ENCODE measurements at regions not wholly inside any gene's neighbourhood (a gene's known extent, or its start where the extent isn't known, plus 50 kb on each side); places are given as distances from the start of the nearest gene placed in this dataset.
"Not testable (repeated sequence)": the region's sequence is repeated elsewhere in the genome, so short reads cannot be mapped to it uniquely, and the experiment has no call there.

DNA sequence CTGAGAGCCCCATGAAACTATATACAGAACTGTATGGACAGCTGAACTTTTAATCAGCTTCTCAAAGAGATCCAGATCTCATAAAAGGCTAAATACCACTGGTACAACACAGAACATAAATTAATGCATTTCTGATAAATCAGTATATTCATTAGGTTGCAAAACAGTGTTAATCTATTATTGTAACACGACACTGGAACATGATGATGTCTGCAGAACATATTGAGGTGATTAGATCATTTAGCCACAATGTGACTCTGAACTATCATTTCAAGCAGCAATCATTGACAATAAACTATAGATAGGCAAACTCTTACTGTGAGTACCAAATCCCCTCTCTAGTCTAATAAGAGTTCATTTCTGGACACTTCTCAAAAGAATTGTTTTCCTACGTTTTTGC lies 50.3 kb downstream of the GASK1B start:
- no peak for TF ChIP-seq POLR2A (IDR thresholded peaks at IDR 0.05)
- TF ChIP-seq, protein P1, sequence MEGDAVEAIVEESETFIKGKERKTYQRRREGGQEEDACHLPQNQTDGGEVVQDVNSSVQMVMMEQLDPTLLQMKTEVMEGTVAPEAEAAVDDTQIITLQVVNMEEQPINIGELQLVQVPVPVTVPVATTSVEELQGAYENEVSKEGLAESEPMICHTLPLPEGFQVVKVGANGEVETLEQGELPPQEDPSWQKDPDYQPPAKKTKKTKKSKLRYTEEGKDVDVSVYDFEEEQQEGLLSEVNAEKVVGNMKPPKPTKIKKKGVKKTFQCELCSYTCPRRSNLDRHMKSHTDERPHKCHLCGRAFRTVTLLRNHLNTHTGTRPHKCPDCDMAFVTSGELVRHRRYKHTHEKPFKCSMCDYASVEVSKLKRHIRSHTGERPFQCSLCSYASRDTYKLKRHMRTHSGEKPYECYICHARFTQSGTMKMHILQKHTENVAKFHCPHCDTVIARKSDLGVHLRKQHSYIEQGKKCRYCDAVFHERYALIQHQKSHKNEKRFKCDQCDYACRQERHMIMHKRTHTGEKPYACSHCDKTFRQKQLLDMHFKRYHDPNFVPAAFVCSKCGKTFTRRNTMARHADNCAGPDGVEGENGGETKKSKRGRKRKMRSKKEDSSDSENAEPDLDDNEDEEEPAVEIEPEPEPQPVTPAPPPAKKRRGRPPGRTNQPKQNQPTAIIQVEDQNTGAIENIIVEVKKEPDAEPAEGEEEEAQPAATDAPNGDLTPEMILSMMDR (IDR thresholded peaks at IDR 0.05), result no peak
- no peak for DNase-seq

DNA sequence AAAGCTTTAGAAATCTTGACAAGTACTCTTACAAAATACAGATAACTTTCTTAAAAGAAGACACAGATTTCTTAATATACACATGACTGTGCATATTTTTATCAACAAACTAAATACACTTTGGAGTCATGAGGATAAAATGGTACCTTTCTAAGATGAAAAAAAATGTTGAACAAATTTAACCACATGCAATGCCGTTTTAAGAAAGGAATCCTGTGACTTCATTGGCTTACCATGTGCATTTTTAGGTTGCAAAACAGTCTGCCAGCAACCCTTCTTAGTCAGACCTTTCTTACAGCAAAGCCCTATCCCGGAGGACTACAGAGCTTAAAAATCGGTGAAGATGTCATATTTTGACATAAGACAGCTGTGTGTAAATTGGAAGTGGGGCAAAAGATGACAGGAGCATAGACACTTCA lies 51.7 kb downstream of the GASK1B start:
- Histone ChIP-seq H3K36me3 (no peaks in the 10 kb centered on the region), H3K9me3 (no peaks in the 10 kb centered on the region), H3K4me3 (no peak overlapping the region), H3K27me3 (no peaks in the 10 kb centered on the region), H3K4me1 (no peaks in the 10 kb centered on the region), H3K27ac (peak overlapping the region; percentile 67 to 81)
- TF ChIP-seq, protein P1 (IDR thresholded peaks at IDR 0.05), result no peak
- TF ChIP-seq POLR2A (IDR thresholded peaks at IDR 0.05), result no peak
- peak; percentile 41 to 81 for DNase-seq
- intact Hi-C loops (cut with DNase I; ENCODE audit: low total_unique reads), result no loop called here

More for the DNA sequence above, 50.3 kb downstream of the GASK1B start:
- Histone ChIP-seq H3K27ac (peak overlapping the region; percentile 67 to 81), H3K36me3 (no peaks in the 10 kb centered on the region), H3K9me3 (no peaks in the 10 kb centered on the region), H3K4me1 (no peaks in the 10 kb centered on the region), H3K27me3 (no peaks in the 10 kb centered on the region), H3K4me3 (no peak overlapping the region)
- intact Hi-C loops (cut with DNase I; ENCODE audit: low total_unique reads), result no loop called here

DNA sequence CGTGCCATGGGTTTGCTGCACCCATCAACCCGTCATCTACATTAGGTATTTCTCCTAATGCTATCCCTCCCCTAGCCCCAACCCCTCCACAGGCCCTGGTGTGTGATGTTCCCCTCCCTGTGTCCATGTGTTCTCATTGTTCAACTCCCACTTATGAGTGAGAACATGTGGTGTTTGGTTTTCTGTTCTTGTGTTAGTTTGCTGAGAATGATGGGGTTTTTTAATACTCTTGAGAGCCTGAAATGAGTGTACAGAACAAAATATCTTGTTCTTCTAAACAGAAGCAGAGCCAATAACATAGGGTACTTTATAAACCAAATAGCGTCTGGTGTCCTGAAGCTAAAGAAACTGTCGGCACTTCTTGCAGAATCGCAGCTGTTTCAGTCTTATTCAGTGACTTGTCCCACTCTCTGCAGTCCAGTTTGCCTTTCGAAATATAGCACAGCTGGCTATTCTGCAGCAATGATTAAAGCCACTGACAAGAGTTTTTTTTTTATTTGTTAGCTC lies 52.1 kb downstream of the GASK1B start:
- H3K4me3 ChIP-seq; H3K36me3 ChIP-seq; H3K27me3 ChIP-seq; intact Hi-C loops (cut with DNase I; ENCODE audit: low total_unique reads); H3K4me1 ChIP-seq; H3K9me3 ChIP-seq: not testable (repeated sequence)
- DNase-seq, result peak; percentile 27 to 74
- H3K27ac ChIP-seq, result peak overlapping the region; percentile 67 to 81

DNA sequence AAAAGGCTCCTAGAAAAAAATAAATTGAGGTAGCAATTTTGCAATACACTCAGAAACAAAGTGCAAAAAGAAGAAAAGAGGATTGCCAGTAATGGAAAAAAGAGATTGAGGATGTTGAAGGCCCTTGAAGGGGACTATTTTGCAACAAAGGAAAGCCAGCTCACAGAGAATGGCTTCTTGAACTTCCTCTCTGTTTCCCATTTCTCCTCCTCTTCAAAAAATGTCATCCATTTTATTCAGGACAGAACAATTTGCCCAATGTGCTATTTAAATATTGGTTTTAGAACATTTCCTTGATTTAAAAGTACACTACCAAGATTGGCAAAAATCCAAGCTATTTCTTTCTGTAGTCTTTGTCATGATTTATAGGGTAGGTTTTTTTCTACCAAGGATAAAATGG lies 60.2 kb downstream of the GASK1B start:
- TF ChIP-seq, protein P1 (IDR thresholded peaks at IDR 0.05), result no peak
- TF ChIP-seq POLR2A (IDR thresholded peaks at IDR 0.05), result no peak
- no peaks in the 10 kb centered on the region for H3K27me3 ChIP-seq
- no peak overlapping the region for H3K27ac ChIP-seq
- H3K4me3 ChIP-seq, result no peak overlapping the region
- intact Hi-C loops (cut with DNase I; ENCODE audit: low total_unique reads), result no loop called here
- no peaks in the 10 kb centered on the region for H3K36me3 ChIP-seq
- no peaks in the 10 kb centered on the region for H3K4me1 ChIP-seq
- no peaks in the 10 kb centered on the region for H3K9me3 ChIP-seq
- no peak for DNase-seq

DNA sequence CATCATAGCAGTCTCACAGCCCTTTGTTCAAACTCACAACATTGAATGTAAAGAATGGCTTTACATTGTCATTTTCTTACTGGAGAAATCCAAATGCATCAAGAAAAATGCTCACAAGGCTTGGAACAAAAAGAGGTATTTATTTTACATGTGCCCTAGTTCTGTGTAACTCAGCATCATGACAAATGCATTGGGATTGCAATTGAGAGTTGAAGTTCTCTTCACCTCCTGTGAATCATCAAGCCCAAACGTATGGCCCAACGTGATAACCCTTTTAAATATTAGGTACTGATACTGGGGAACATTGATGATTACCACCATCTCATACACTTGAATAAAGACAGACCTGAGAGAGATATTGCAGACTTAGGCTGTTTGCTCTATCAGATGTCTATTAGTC lies 61.6 kb downstream of the GASK1B start:
- intact Hi-C loops (cut with DNase I; ENCODE audit: low total_unique reads), result no loop called here
- TF ChIP-seq, protein P1 (IDR thresholded peaks at IDR 0.05), result no peak
- TF ChIP-seq POLR2A (IDR thresholded peaks at IDR 0.05), result no peak
- Histone ChIP-seq H3K27ac (no peak overlapping the region), H3K27me3 (no peaks in the 10 kb centered on the region), H3K9me3 (no peaks in the 10 kb centered on the region), H3K4me3 (no peak overlapping the region), H3K36me3 (no peaks in the 10 kb centered on the region), H3K4me1 (no peaks in the 10 kb centered on the region)
- no peak for DNase-seq

DNA sequence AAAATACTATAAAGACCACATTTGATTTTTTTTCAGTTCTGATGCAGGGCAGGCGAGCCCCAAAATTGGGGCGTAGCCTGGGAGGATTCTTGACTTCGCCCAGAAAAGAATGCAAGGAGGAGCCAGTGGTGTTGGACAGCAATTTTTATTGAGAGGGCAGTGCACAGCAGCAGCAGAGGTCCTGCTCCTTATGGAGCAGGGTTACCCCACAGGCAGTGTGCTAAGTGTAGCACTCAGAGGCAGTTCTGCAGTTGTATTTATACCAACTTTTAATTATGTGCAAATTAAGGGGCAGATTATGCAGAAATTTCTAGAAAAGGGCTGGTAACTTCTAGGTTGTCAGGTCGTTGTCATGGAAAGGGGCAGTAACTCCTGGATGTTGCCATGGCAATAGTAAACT lies 69.9 kb downstream of the GASK1B start:
- H3K4me3 ChIP-seq, result no peak overlapping the region
- no peak overlapping the region for H3K27ac ChIP-seq
- no peaks in the 10 kb centered on the region for H3K4me1 ChIP-seq
- no peaks in the 10 kb centered on the region for H3K9me3 ChIP-seq
- no peak for DNase-seq
- H3K27me3 ChIP-seq, result no peaks in the 10 kb centered on the region
- intact Hi-C loops (cut with DNase I; ENCODE audit: low total_unique reads), result no loop called here
- TF ChIP-seq, protein P1 (IDR thresholded peaks at IDR 0.05), result no peak
- TF ChIP-seq POLR2A (IDR thresholded peaks at IDR 0.05), result no peak
- no peaks in the 10 kb centered on the region for H3K36me3 ChIP-seq

Data from uterus (tissue), 3 donors.